Kidney glomerular epithelial cell (primary cell): ENCODE measurements at regions not wholly inside any gene's neighbourhood (a gene's known extent, or its start where the extent isn't known, plus 50 kb on each side); places are given as distances from the start of the nearest gene placed in this dataset.

Experiments
- DNase-seq: peaks from one replicate; lab custom pipeline; 2025; lab: John Stamatoyannopoulos, UW

DNA sequence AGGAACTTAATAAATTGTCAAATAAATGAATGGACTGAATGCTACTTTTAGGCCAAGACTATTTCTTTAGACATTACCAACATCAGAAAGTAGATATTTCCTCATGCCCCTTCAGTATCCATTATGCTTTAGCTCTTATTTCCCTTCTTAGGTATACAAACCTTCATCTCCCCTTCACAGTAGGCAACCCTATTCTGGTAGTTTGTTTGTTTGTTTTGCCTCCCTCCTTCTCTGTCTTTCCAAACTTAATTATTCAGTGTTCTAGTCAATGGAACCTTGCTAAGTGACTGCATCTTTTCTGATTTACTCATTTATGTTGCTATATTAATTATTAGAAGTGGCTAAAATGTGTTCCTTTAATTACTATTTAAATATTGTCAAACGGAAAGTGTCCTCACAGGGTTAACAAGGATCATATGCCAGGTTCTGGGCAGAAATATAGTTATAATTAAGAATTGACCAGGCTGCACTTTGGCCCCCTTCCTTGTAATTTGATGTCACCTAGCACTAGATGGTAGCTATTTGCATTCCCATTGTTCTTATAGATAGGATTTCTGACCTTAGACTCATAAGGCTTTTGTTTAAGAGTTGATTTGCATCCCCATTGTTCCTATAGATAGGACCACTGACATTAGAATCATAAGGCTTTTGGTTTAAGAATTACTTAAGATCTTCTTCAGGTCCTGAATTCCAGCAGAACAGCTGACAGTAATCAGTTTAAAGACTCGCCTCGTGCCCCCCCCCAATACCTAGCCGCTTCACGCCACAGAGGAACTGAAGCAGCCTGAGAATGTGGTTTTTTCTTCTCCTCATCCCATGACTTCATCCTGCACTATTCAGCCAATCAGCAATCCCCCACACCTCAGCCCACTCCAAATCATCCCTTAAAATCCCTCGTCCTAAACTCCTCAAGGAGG lies 84.4 kb upstream of the NUDT12 start:
- no peak for DNase-seq

DNA sequence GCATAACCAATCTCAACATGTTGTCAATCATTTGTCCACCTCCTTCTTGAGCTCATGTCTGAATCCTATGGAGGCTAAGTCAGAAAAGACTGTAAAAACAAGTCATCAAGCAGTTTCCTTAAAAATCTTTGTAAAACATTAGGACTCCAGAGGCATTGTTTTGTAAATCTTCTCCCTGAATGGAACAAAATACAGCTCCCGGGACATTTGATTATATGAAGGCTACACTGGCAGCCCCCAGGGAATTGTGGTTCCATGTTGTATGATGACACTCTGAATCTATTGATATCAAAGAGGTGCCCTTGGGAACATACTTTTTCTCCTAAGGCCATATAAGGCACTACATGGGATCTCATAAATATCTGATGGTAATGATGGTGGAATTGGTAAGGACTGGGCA lies 83.2 kb upstream of the NUDT12 start:
- no peak for DNase-seq

DNA sequence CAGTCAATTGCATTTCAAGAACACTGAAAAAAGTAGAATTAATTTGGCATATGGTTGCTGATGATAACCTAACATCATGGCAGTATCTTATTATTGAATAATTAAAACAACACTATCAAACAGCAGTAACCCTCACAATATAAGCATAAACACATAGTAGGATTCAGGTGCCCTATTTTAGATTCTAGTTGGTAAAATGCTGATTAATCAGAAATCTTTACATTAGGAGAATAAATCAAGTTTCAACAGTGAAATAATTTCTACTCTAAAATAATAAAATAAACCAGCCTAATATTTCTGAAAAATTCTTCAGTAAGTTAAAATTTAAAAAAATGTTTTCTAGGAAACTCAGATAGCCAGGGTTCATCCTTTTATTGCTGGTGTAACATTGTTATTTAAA lies 76.4 kb upstream of the NUDT12 start:
- DNase-seq: no peak

DNA sequence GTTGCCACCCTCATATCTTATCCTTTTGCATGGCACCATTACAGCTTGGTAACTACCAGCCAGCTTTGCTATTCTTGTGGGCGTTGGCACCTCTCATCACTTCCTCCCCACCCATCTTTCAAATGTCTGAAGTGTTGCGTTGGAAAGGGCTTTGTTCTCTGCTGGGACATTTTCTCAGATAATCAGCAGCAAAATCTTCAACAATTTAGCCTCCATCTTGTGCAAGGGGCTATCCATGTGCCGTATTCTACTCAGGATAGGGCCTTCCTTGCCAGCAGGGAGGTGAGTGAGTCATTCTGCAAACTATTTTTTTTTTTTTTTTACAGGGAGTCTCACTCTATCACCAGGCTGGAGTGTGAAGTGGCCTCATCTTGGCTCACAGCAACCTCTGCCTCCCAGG lies 62.1 kb upstream of the NUDT12 start:
- DNase-seq: no peak

DNA sequence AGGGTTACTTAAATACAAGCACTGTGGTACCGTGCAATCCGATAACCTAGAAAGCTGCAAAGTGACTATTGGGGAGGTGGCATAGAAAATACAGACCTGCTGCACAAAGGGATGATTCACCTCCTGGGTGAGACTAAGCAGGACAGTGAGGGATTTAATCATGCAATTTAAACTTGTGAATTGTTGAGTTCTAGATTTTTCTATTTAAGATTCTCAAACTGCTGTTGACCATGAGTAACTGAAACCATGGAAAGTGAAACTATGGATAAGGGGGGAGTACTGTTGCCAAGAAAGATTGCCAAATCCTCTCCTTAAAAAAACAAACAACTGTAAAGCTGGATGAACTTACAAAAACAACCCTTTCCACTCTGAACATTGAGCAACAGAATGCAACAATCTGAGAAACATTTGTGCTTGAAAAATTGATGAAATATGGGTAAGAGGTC lies 61.5 kb upstream of the NUDT12 start:
- DNase-seq: peak; percentile 60

DNA sequence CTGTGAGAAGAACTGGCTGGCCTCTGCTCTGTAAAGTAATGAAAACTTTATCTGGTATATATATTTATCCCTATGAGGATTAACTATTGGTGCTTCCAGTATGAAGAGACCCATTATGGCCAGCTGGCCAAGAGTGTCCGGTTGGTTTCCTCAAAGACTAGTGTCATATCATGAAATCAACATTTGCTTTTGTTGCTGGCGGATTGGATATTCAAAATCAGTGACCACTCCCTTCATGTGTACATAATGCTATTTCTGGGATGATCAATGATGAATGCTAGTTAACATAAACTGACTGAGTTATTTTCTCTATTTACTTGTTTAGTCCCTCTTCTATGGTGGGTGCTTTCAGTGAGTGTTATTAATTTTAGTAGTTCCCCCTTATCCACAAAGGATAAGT lies 60.8 kb upstream of the NUDT12 start:
- no peak for DNase-seq

DNA sequence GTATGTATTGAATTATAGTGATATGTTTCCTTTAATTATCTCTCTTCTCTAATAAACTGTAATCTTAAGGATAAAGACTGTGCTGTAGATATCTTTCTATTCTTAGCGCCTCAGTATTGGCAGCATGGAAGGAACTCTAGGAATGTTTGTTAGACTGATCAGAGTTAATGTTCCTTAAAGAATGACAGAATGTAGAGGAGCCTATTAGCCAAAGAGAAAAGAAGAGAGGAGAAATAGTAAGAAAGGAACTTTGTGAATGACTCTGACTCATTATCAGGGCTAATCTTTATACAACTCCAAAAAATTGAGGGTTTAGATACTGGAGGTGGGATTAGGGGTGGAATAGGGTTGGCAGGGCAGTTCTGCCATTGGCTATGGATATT lies 59.0 kb upstream of the NUDT12 start:
- DNase-seq: peak; percentile 89

DNA sequence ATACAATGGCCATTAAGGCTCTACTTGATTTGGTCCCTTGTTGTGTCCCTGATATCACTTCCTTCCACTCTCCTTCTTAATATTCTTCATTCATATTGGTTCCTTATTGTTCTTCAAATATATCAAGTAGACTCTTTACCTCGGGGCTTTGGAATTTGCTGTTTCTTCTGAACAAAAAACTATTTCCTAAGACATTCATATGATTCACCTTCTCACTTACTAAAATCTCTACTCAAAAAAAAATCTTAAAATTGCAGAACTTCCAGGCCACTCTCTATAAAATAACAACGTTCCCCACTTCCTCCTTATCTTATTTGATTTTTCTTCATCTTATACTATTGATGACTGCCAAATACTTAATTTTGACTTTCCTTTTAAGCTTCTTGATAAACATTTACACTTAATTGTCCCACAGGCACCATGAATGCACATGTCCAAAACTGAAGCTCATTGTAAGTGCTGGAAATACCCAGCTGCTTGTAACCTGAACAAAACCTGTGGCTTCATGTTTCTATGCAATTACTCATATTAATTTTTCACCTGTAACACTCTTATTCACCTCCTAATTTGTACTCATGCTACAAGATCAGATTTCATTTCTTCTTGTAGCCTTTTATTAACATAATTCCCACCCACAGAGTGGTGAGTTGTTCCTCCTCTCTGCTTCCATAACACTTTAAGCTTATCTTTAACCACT lies 58.4 kb upstream of the NUDT12 start:
- DNase-seq: peak; percentile 75

DNA sequence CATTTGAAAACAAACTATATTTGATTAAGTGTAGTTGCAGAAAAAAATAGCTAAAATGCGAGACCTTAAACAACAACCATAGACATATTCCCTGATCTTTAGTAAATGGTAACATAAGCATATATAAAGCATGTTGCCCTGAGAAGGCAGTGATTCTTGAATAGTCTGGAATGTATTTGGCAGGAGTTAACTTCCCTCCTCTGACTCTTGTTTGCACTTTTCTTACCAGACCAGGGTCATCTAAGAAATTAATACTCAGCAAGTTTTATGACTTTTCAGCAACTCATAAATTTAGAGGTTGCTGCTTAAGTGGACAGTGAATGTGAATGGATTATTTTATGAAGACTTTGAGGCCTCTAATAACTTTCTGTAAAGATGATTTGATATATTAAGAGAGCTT lies 55.3 kb upstream of the NUDT12 start:
- no peak for DNase-seq

DNA sequence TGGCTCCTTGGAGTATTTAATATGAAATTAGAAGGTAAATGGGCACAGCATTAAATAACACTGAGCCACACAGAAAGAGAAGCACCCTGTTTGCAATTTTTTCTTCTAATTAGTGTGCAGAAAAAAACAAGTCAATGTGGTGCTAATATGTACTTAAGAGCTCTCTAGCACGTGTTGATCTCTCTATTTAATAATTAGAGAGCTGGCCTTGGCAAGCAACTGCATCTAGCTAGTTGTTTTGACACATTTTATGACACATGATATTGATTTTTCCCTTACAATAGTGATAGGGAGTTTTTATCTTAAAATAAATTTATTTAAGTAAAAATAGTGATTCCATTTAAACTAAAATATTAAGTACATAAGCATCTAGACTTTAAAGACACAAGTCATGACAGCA lies 54.5 kb upstream of the NUDT12 start:
- no peak for DNase-seq

DNA sequence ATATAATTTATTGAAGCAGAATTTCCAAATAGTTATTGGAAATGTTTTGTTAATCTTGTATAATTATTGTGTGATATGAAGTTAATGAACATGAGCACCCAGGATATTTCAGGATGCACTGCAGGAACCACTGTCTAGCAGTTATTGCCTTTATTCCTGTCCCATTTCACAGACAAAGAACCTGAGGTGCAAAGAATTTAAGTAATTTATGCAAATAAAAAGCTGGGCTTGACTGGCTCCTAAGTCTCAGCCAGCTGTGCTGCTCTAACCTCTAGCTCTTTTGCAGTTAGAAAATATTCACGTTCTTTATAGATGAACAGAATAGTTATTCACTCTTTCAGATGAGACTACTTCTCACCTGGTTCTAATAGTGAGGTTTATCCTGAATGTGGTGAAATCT lies 50.0 kb upstream of the NUDT12 start:
- DNase-seq: no peak
